PFSK-1 (cell line): ENCODE measurements at regions not wholly inside any gene's neighbourhood (a gene's known extent, or its start where the extent isn't known, plus 50 kb on each side); places are given as distances from the start of the nearest gene placed in this dataset.

Experiments
- FOXP2 ChIP-seq: optimal IDR thresholded peaks from 2 replicates; pipeline ENCODE3; 2011; ENCODE audit warnings: borderline replicate concordance, control low read depth, inconsistent platforms; ENCODE audit not compliant: insufficient read depth; ENCODE audit errors: extremely low read length, extremely low read depth
- POLR2AphosphoS5 ChIP-seq: IDR thresholded peaks from 2 replicates; pipeline ENCODE4 v1.6.1; 2012; ENCODE audit warnings: low read depth, mild to moderate bottlenecking, control low read depth, low read length, moderate library complexity
- REST ChIP-seq, 2 experiments: IDR thresholded peaks; 2 replicates each; pipeline versions ENCODE4 v1.6.1 to v1.8.0; 2011 to 2012; ENCODE audit warnings: low read depth in 2 of 2, low read length in 2 of 2, control low read depth in 1 of 2, inconsistent platforms in 1 of 2, mild to moderate bottlenecking in 1 of 2, moderate library complexity in 1 of 2; ENCODE audit not compliant: insufficient read depth in 1 of 2
- SIN3A ChIP-seq: IDR thresholded peaks from 2 replicates; pipeline ENCODE4 v1.6.1; 2012; ENCODE audit warnings: mild to moderate bottlenecking, low read length, moderate library complexity, borderline replicate concordance; ENCODE audit not compliant: insufficient read depth
- TAF1 ChIP-seq: IDR thresholded peaks from 2 replicates; pipeline ENCODE4 v1.6.1; 2012; ENCODE audit warnings: low read length, control low read depth, borderline replicate concordance; ENCODE audit not compliant: insufficient read depth

DNA sequence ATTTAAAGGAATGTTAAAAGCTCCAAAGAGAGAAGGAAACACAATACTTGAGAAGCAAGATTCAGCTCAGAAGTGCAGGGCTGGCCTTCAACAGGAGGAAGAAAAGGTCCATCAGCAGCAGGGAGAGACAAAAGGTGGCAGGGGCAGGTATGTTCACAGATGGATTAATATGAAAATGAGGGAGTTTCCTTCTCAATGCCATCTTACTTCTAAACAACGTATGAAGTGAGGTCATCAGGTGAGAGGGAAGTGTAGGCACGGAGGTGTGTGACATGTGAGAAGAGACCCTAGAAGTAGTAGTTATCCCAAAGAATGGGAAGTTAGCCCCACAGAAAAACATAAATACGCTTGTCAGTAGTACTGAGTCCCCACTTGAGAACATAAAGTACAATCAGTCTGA lies 122.5 kb downstream of the CCER1 start:
- TF ChIP-seq FOXP2 (no peak), REST (IDR thresholded peaks at IDR 0.05; ENCODE audit: insufficient read depth in 1 of 2, low read depth in 2 of 2, low read length in 2 of 2) (no peak), POLR2AphosphoS5 (no peak), TAF1 (no peak), SIN3A (no peak)

DNA sequence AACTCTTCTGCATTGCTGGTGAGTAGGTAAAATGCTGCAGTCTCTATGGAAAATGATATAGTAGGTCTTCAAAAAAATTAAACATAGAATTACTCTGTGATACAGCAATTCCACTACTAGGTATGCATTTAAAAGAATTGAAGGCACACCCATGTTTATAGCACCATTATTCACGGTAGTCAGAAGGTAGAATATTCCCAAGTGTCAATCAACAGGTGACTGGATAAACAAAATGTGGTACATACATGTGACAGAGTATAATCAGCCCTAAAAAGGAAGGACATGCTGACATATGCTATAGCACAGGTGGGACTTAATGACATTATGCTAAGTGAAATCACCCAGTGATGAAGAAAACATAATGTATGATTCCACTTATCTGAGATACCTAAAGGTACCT lies 123.3 kb downstream of the CCER1 start:
- TF ChIP-seq REST (IDR thresholded peaks at IDR 0.05; ENCODE audit: insufficient read depth in 1 of 2, low read depth in 2 of 2, low read length in 2 of 2) (no peak), POLR2AphosphoS5 (no peak), FOXP2 (no peak), TAF1 (no peak), SIN3A (no peak)

GRCh38 chr12:90829044-90829443 lies 125.9 kb downstream of the CCER1 start:
- TF ChIP-seq REST (IDR thresholded peaks at IDR 0.05; ENCODE audit: insufficient read depth in 1 of 2, low read depth in 2 of 2, low read length in 2 of 2) (no peak), SIN3A (no peak), TAF1 (no peak), FOXP2 (no peak), POLR2AphosphoS5 (no peak)

- TF ChIP-seq REST (IDR thresholded peaks at IDR 0.05; ENCODE audit: insufficient read depth in 1 of 2, low read depth in 2 of 2, low read length in 2 of 2), result no peak
- no peak for TF ChIP-seq FOXP2
- no peak for TF ChIP-seq SIN3A
- no peak for TF ChIP-seq TAF1
- no peak for TF ChIP-seq POLR2AphosphoS5
Measured at GRCh38 chr12:90828621-90829020, 126.4 kb downstream of the CCER1 start.

DNA sequence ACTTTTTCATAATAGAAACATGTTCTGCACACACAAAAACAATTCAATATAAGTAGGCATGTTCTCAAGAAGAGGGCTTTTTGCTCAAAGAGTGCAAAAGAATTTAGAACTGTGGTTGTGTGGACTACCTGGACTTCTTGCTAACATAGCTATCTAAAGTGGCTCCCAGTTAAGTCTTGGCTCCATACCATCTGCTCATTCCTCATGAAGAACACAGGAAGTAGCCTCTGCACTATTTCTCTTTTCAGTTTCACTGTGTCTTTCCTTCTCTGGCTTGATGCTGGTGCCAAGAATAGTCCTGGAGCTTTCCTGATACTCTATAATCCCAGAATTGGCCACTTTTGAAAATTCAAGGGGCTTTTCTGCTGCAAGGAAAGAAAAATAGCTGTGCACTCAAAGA lies 127.4 kb downstream of the CCER1 start:
- TF ChIP-seq POLR2AphosphoS5, result no peak
- no peak for TF ChIP-seq SIN3A
- TF ChIP-seq TAF1, result no peak
- no peak for TF ChIP-seq FOXP2
- no peak for TF ChIP-seq REST (IDR thresholded peaks at IDR 0.05; ENCODE audit: insufficient read depth in 1 of 2, low read depth in 2 of 2, low read length in 2 of 2)
